ENCODE measurements at regions not wholly inside any gene's neighbourhood (a gene's known extent, or its start where the extent isn't known, plus 50 kb on each side); places are given as distances from the start of the nearest gene placed in this dataset.

DNA sequence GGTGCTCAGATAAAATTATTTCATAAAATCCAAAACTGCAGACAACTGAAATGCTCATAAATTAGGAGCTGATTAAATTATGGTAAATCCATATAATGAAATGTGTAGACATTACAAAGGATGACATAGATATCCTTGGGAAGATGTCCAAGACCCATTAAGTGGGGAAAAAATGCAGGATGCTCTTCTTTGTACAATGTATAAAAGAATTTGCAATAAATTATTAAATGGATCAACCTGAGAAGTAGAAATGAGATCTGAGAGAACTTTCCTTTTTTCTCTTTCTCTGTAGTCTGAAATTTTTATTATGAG is 336.4 kb upstream of the E2F7 start (continued):
- TF ChIP-seq, protein P1, sequence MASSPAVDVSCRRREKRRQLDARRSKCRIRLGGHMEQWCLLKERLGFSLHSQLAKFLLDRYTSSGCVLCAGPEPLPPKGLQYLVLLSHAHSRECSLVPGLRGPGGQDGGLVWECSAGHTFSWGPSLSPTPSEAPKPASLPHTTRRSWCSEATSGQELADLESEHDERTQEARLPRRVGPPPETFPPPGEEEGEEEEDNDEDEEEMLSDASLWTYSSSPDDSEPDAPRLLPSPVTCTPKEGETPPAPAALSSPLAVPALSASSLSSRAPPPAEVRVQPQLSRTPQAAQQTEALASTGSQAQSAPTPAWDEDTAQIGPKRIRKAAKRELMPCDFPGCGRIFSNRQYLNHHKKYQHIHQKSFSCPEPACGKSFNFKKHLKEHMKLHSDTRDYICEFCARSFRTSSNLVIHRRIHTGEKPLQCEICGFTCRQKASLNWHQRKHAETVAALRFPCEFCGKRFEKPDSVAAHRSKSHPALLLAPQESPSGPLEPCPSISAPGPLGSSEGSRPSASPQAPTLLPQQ (tag by site-specific recombination; IDR thresholded peaks at IDR 0.05): no peak
- TF ChIP-seq, protein P2, sequence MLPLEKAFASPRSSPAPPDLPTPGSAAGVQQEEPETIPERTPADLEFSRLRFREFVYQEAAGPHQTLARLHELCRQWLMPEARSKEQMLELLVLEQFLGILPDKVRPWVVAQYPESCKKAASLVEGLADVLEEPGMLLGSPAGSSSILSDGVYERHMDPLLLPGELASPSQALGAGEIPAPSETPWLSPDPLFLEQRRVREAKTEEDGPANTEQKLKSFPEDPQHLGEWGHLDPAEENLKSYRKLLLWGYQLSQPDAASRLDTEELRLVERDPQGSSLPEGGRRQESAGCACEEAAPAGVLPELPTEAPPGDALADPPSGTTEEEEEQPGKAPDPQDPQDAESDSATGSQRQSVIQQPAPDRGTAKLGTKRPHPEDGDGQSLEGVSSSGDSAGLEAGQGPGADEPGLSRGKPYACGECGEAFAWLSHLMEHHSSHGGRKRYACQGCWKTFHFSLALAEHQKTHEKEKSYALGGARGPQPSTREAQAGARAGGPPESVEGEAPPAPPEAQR (tag by site-specific recombination; IDR thresholded peaks at IDR 0.05): no peak
- TF ChIP-seq ZNF571 (tag by site-specific recombination; IDR thresholded peaks at IDR 0.05) (no peak), ZNF169 (tag by site-specific recombination; IDR thresholded peaks at IDR 0.05) (no peak)
- TF ChIP-seq, protein P3, sequence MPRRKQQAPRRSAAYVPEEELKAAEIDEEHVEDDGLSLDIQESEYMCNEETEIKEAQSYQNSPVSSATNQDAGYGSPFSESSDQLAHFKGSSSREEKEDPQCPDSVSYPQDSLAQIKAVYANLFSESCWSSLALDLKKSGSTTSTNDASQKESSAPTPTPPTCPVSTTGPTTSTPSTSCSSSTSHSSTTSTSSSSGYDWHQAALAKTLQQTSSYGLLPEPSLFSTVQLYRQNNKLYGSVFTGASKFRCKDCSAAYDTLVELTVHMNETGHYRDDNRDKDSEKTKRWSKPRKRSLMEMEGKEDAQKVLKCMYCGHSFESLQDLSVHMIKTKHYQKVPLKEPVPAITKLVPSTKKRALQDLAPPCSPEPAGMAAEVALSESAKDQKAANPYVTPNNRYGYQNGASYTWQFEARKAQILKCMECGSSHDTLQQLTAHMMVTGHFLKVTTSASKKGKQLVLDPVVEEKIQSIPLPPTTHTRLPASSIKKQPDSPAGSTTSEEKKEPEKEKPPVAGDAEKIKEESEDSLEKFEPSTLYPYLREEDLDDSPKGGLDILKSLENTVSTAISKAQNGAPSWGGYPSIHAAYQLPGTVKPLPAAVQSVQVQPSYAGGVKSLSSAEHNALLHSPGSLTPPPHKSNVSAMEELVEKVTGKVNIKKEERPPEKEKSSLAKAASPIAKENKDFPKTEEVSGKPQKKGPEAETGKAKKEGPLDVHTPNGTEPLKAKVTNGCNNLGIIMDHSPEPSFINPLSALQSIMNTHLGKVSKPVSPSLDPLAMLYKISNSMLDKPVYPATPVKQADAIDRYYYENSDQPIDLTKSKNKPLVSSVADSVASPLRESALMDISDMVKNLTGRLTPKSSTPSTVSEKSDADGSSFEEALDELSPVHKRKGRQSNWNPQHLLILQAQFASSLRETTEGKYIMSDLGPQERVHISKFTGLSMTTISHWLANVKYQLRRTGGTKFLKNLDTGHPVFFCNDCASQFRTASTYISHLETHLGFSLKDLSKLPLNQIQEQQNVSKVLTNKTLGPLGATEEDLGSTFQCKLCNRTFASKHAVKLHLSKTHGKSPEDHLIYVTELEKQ (tag by site-specific recombination; IDR thresholded peaks at IDR 0.05; ENCODE audit: borderline replicate concordance): no peak

DNA sequence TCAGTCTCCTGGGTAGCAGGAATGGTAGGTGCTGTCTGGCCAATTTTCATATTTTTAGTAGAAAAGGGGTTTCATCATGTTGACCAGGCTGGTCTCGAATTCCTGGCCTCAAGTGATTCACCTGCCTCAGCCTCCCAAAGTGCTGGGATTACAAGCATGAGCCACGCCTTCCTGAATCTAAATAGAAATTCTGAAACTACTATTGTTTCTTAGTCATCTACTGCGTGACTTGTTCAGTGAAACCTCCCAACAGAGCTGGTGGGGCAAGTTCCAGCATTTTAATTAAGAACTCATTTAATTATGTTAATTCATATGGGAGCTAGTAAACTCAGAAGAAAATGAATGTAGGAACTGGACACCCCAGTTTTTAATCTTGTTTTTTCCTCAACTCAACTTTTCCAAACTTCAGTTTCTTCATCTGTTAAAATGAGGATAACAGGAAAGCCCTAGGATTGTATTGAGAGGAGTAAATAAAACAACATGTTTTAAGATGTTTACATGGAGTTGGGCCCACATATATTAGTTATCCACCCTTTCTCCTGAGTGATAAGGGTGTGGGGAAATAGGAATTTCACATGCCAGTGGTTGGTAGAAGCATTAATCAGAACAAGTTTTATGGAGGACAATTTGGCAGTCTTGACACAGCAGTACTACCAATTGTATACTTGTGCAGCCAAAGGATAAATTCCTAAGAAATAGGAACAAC is 335.8 kb upstream of the E2F7 start:
- TF ChIP-seq ZNF366 (tag by site-specific recombination; conservative IDR thresholded peaks at IDR 0.05): no peak
- Histone ChIP-seq H3K4me3 (ENCODE audit: low read depth, low read length) (no peak overlapping the region), H3K36me3 (ENCODE audit: control insufficient read depth in 2 of 2, insufficient read depth in 1 of 2, low read length in 2 of 2) (no peaks in the 10 kb centered on the region), H3K4me1 (ENCODE audit: control insufficient read depth, insufficient read depth, low read length) (peaks cover 12% of the 10 kb centered on the region), H3K27ac (ENCODE audit: extremely low read depth, low read depth, low read length) (no peak overlapping the region), H3K9me3 (ENCODE audit: control insufficient read depth, insufficient read depth, low read depth, low read length) (no peaks in the 10 kb centered on the region)
- POLR2A ChIA-PET: no interaction called here
- CTCF ChIA-PET: no interaction called here

DNA sequence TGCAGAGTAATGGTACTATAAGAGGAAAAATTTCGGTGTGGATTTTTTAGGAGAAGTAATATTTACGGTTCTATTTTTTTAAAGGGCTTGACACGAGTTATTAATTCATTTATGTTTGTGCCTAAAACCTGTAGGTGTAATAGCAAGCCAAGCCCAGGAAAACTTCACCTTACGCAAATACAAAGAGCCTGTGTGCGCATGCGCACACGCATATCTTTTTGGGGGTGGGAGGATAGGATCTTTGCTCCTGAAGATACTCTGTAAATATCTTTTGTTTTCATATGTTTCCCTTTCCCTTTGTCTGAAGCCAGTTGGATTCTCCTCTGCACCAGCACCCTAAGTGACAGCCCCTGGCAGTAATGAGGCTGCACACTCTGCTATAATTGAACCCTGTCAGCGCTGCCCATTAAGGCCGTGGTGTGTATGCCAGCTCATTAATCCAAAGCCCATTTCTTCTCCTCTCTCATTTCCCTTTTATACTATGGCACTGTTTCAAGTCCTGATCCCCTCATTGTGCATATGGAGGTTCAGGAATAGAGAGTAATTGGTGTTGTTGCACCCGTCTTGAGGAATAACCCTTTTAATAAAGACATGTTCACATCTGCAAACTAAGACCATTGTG is 327.2 kb upstream of the E2F7 start:
- no peak overlapping the region for H3K27ac ChIP-seq (ENCODE audit: extremely low read depth, low read depth, low read length)
- no peak overlapping the region for H3K4me3 ChIP-seq (ENCODE audit: low read depth, low read length)
- peaks cover 6% of the 10 kb centered on the region; the same call in 1 of the 2 replicates for H3K4me1 ChIP-seq (ENCODE audit: control insufficient read depth, insufficient read depth, low read length)
- ChIA-PET POLR2A (no interaction called here), CTCF (no interaction called here)
- H3K36me3 ChIP-seq (ENCODE audit: control insufficient read depth in 2 of 2, insufficient read depth in 1 of 2, low read length in 2 of 2): no peaks in the 10 kb centered on the region
- TF ChIP-seq SP7 (tag by site-specific recombination; IDR thresholded peaks at IDR 0.05) (no peak), ZNF426 (tag by site-specific recombination; IDR thresholded peaks at IDR 0.05) (no peak), ZNF571 (tag by site-specific recombination; IDR thresholded peaks at IDR 0.05) (no peak), ZNF792 (tag by site-specific recombination; IDR thresholded peaks at IDR 0.05) (no peak), ZNF311 (tag by site-specific recombination; IDR thresholded peaks at IDR 0.05; ENCODE audit: borderline replicate concordance) (no peak), GLIS2 (tag by site-specific recombination; IDR thresholded peaks at IDR 0.05) (no peak), ZNF121 (tag by site-specific recombination; IDR thresholded peaks at IDR 0.05) (no peak), ZBTB1 (tag by site-specific recombination; IDR thresholded peaks at IDR 0.05) (no peak), ZNF37A (tag by site-specific recombination; IDR thresholded peaks at IDR 0.05) (no peak), ZNF366 (tag by site-specific recombination; conservative IDR thresholded peaks at IDR 0.05) (no peak), ZNF211 (tag by site-specific recombination; IDR thresholded peaks at IDR 0.05; ENCODE audit: low read depth) (no peak), ZNF830 (tag by site-specific recombination; IDR thresholded peaks at IDR 0.05; ENCODE audit: low read depth) (no peak), ZNF138 (tag by site-specific recombination; IDR thresholded peaks at IDR 0.05; ENCODE audit: borderline replicate concordance) (no peak)
- TF ChIP-seq, protein P4, sequence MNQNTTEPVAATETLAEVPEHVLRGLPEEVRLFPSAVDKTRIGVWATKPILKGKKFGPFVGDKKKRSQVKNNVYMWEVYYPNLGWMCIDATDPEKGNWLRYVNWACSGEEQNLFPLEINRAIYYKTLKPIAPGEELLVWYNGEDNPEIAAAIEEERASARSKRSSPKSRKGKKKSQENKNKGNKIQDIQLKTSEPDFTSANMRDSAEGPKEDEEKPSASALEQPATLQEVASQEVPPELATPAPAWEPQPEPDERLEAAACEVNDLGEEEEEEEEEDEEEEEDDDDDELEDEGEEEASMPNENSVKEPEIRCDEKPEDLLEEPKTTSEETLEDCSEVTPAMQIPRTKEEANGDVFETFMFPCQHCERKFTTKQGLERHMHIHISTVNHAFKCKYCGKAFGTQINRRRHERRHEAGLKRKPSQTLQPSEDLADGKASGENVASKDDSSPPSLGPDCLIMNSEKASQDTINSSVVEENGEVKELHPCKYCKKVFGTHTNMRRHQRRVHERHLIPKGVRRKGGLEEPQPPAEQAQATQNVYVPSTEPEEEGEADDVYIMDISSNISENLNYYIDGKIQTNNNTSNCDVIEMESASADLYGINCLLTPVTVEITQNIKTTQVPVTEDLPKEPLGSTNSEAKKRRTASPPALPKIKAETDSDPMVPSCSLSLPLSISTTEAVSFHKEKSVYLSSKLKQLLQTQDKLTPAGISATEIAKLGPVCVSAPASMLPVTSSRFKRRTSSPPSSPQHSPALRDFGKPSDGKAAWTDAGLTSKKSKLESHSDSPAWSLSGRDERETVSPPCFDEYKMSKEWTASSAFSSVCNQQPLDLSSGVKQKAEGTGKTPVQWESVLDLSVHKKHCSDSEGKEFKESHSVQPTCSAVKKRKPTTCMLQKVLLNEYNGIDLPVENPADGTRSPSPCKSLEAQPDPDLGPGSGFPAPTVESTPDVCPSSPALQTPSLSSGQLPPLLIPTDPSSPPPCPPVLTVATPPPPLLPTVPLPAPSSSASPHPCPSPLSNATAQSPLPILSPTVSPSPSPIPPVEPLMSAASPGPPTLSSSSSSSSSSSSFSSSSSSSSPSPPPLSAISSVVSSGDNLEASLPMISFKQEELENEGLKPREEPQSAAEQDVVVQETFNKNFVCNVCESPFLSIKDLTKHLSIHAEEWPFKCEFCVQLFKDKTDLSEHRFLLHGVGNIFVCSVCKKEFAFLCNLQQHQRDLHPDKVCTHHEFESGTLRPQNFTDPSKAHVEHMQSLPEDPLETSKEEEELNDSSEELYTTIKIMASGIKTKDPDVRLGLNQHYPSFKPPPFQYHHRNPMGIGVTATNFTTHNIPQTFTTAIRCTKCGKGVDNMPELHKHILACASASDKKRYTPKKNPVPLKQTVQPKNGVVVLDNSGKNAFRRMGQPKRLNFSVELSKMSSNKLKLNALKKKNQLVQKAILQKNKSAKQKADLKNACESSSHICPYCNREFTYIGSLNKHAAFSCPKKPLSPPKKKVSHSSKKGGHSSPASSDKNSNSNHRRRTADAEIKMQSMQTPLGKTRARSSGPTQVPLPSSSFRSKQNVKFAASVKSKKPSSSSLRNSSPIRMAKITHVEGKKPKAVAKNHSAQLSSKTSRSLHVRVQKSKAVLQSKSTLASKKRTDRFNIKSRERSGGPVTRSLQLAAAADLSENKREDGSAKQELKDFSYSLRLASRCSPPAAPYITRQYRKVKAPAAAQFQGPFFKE (tag by site-specific recombination; IDR thresholded peaks at IDR 0.05; ENCODE audit: borderline replicate concordance): no peak
- H3K9me3 ChIP-seq (ENCODE audit: control insufficient read depth, insufficient read depth, low read depth, low read length): no peaks in the 10 kb centered on the region

Measured in HEK293 (cell line).